Trophoblast cell (in vitro differentiated cells and primary cell): ENCODE measurements at regions not wholly inside any gene's neighbourhood (a gene's known extent, or its start where the extent isn't known, plus 50 kb on each side); places are given as distances from the start of the nearest gene placed in this dataset.

Source experiments
- DNase-seq, 2 donors: peaks; one replicate each; pipeline ENCODE4 v3.0.0-alpha.2; 2016
- H2AFZ ChIP-seq: 2 replicates; pipeline ENCODE4 v1.6.1; 2013; ENCODE audit warnings: low read length, moderate library complexity, mild to moderate bottlenecking; ENCODE audit not compliant: insufficient read depth, poor library complexity
- H2AK5ac ChIP-seq: 2 replicates; pipeline ENCODE4 v1.6.1; 2013; ENCODE audit warnings: mild to moderate bottlenecking, low read length
- H2BK120ac ChIP-seq: 2 replicates; pipeline ENCODE4 v1.6.1; 2013; ENCODE audit warnings: low read length, mild to moderate bottlenecking, moderate library complexity; ENCODE audit not compliant: insufficient read depth, poor library complexity
- H2BK12ac ChIP-seq: 2 replicates; pipeline ENCODE4 v1.6.1; 2013; ENCODE audit warnings: mild to moderate bottlenecking, low read length, moderate library complexity
- H2BK5ac ChIP-seq: 2 replicates; pipeline ENCODE4 v1.6.1; 2013; ENCODE audit warnings: low read length, low read depth, moderate library complexity, mild to moderate bottlenecking; ENCODE audit not compliant: poor library complexity
- H3K14ac ChIP-seq: 2 replicates; pipeline ENCODE4 v1.6.1; 2013; ENCODE audit warnings: mild to moderate bottlenecking, low read length
- H3K18ac ChIP-seq: 2 replicates; pipeline ENCODE4 v1.6.1; 2013; ENCODE audit warnings: mild to moderate bottlenecking, low read length
- H3K23ac ChIP-seq: 2 replicates; pipeline ENCODE4 v1.6.1; 2013; ENCODE audit warnings: low read length
- H3K27ac ChIP-seq: 2 replicates; pipeline ENCODE4 v1.5.1; 2013; ENCODE audit warnings: low read depth, mild to moderate bottlenecking, inconsistent platforms, low read length, moderate library complexity
- H3K27me3 ChIP-seq: 2 replicates; pipeline ENCODE4 v1.6.1; 2013; ENCODE audit warnings: inconsistent platforms, mild to moderate bottlenecking, low read length, moderate library complexity; ENCODE audit not compliant: insufficient read depth
- H3K36me3 ChIP-seq, 2 experiments: 1 replicate in 1 of 2; 2 replicates in 1 of 2; pipeline ENCODE4 v1.6.1; 2013; ENCODE audit warnings: low read length in 2 of 2, mild to moderate bottlenecking in 2 of 2, moderate library complexity in 1 of 2; ENCODE audit not compliant: insufficient read depth in 2 of 2, control insufficient read depth in 1 of 2
- H3K4ac ChIP-seq: 2 replicates; pipeline ENCODE4 v1.6.1; 2013; ENCODE audit warnings: low read depth, mild to moderate bottlenecking, low read length, moderate library complexity
- H3K4me1 ChIP-seq, 2 experiments: 1 replicate in 1 of 2; 2 replicates in 1 of 2; pipeline ENCODE4 v1.6.1; 2013; ENCODE audit warnings: low read length in 2 of 2, mild to moderate bottlenecking in 2 of 2, moderate library complexity in 1 of 2; ENCODE audit not compliant: insufficient read depth in 2 of 2, control insufficient read depth in 1 of 2
- H3K4me2 ChIP-seq: 2 replicates; pipeline ENCODE4 v1.6.1; 2013; ENCODE audit warnings: inconsistent platforms, mild to moderate bottlenecking, low read length, moderate library complexity
- H3K4me3 ChIP-seq: 2 replicates; pipeline ENCODE4 v1.5.1; 2013; ENCODE audit warnings: mild to moderate bottlenecking, low read depth, low read length, inconsistent platforms
- H3K79me1 ChIP-seq: one replicate; pipeline ENCODE4 v1.6.1; 2013; ENCODE audit warnings: low read length
- H3K79me2 ChIP-seq: 2 replicates; pipeline ENCODE4 v1.6.1; 2013; ENCODE audit warnings: low read length, mild to moderate bottlenecking; ENCODE audit not compliant: control insufficient read depth, insufficient read depth, poor library complexity
- H3K9ac ChIP-seq: 2 replicates; pipeline ENCODE4 v1.6.1; 2013; ENCODE audit warnings: mild to moderate bottlenecking, low read length
- H3K9me3 ChIP-seq: 2 replicates; pipeline ENCODE4 v1.6.1; 2013; ENCODE audit warnings: low read depth, mild to moderate bottlenecking, control low read depth, inconsistent platforms, low read length; ENCODE audit not compliant: insufficient read depth
- H4K12ac ChIP-seq: 2 replicates; pipeline ENCODE4 v1.6.1; 2013; ENCODE audit warnings: low read depth, mild to moderate bottlenecking, low read length, moderate library complexity
- H4K8ac ChIP-seq: 2 replicates; pipeline ENCODE4 v1.6.1; 2013; ENCODE audit warnings: low read depth, mild to moderate bottlenecking, low read length, moderate library complexity
- H4K91ac ChIP-seq: one replicate; pipeline ENCODE4 v1.6.1; 2013; ENCODE audit warnings: low read depth, mild to moderate bottlenecking, low read length, moderate library complexity
- WGBS: extraction: QIAGEN DNeasy Blood & Tissue Kit; methylation state at CpG from one replicate; pipeline ENCODE4 v1.1.7; 2013; ENCODE audit warnings: missing lambda C conversion rate; ENCODE audit not compliant: insufficient read length, insufficient coverage; ENCODE audit errors: extremely low coverage; 5-methylcytosine and 5-hydroxymethylcytosine counted together

DNA sequence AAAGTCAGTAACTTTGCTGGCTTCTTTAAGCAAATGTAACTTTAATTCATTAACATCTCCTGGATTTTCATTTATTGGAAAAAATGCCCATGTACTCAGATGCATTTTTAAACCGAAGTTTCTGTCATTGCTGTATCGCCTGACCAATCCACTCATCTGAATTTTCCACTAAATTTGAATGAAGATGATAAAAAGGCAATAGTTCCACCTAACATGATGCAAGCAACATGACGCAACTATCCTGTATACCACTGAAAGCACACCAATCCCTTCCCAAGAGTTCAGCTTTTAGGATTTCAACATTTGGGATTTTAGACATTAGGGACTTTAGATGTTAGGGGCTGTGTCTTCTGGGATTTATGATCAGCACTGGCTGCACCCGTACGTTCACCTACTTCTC is 215.6 kb downstream of the KIF4B start:
- no peak overlapping the region for H3K18ac ChIP-seq
- DNase-seq: no peak
- no CpG with 5 or more reads among the region's 5 CpGs for WGBS
- H3K23ac ChIP-seq: no peak overlapping the region
- no peak overlapping the region for H3K4ac ChIP-seq
- no peak overlapping the region for H2BK120ac ChIP-seq
- H4K8ac ChIP-seq: no peak overlapping the region
- no peaks in the 10 kb centered on the region for H3K9me3 ChIP-seq
- H3K9ac ChIP-seq: no peak overlapping the region
- H3K27me3 ChIP-seq: no peaks in the 10 kb centered on the region
- H2BK12ac ChIP-seq: no peak overlapping the region
- no peak overlapping the region for H4K91ac ChIP-seq
- no peak overlapping the region for H3K14ac ChIP-seq
- H3K79me2 ChIP-seq: no peaks in the 10 kb centered on the region
- H3K27ac ChIP-seq: no peak overlapping the region
- no peaks in the 10 kb centered on the region for H3K4me1 ChIP-seq
- no peak overlapping the region for H2AFZ ChIP-seq
- no peak overlapping the region for H2BK5ac ChIP-seq
- no peak overlapping the region for H3K4me2 ChIP-seq
- no peak overlapping the region for H2AK5ac ChIP-seq
- H3K36me3 ChIP-seq: no peaks in the 10 kb centered on the region
- no peaks in the 10 kb centered on the region for H3K79me1 ChIP-seq
- no peak overlapping the region for H4K12ac ChIP-seq
- H3K4me3 ChIP-seq: no peak overlapping the region

DNA sequence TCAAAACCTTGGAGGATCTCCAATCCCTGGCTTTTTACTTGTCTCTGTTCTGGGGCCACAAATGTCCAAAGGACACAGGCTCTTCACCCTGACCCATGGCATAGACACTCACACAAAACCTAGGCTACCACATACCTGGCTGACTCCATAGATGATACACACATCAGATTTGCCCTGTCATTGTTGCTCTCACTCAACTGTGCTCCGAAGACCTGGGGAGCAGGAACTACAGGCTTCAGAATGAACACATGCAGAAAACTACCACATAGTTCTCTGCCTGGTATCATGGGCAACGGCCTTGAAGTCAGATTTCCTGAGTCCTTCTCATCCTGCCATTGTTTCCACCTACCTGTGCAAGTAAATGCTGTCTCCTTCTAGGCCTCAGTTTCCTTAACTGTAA is 226.2 kb downstream of the KIF4B start:
- H3K4me3 ChIP-seq: no peak overlapping the region
- H3K79me1 ChIP-seq: no peaks in the 10 kb centered on the region
- H3K23ac ChIP-seq: no peak overlapping the region
- no peak overlapping the region for H3K4me2 ChIP-seq
- WGBS: no CpG with 5 or more reads among the region's 2 CpGs
- no peak overlapping the region for H3K4ac ChIP-seq
- no peak overlapping the region for H3K14ac ChIP-seq
- no peaks in the 10 kb centered on the region for H3K9me3 ChIP-seq
- no peak overlapping the region for H4K8ac ChIP-seq
- no peak overlapping the region for H2AK5ac ChIP-seq
- no peak overlapping the region for H3K18ac ChIP-seq
- no peak overlapping the region for H4K91ac ChIP-seq
- H2BK120ac ChIP-seq: no peak overlapping the region
- no peaks in the 10 kb centered on the region for H3K79me2 ChIP-seq
- H3K36me3 ChIP-seq: no peaks in the 10 kb centered on the region
- no peak overlapping the region for H2AFZ ChIP-seq
- H3K27me3 ChIP-seq: no peaks in the 10 kb centered on the region
- no peak overlapping the region for H3K27ac ChIP-seq
- no peak overlapping the region for H2BK12ac ChIP-seq
- H3K9ac ChIP-seq: no peak overlapping the region
- H4K12ac ChIP-seq: no peak overlapping the region
- H3K4me1 ChIP-seq: no peaks in the 10 kb centered on the region
- no peak for DNase-seq
- H2BK5ac ChIP-seq: no peak overlapping the region

GRCh38 chr5:155250596-155250995 is 237.0 kb downstream of the KIF4B start:
- Histone ChIP-seq H3K18ac (no peak overlapping the region), H2AK5ac (no peak overlapping the region), H3K4me3 (no peak overlapping the region), H3K4me2 (no peak overlapping the region), H3K27ac (no peak overlapping the region), H4K8ac (no peak overlapping the region), H4K91ac (no peak overlapping the region), H2AFZ (no peak overlapping the region), H3K27me3 (no peaks in the 10 kb centered on the region), H3K9ac (peak overlapping the region; percentile 65), H3K4me1 (no peaks in the 10 kb centered on the region), H3K23ac (no peak overlapping the region), H2BK12ac (no peak overlapping the region), H2BK5ac (no peak overlapping the region), H3K14ac (no peak overlapping the region), H3K9me3 (peaks cover 1% of the 10 kb centered on the region), H3K79me1 (no peaks in the 10 kb centered on the region), H3K4ac (no peak overlapping the region), H2BK120ac (no peak overlapping the region), H4K12ac (no peak overlapping the region), H3K36me3 (no peaks in the 10 kb centered on the region), H3K79me2 (no peaks in the 10 kb centered on the region)
- DNase-seq: no peak
- no CpG with 5 or more reads among the region's 5 CpGs for WGBS

- peaks cover 2% of the 10 kb centered on the region for H3K9me3 ChIP-seq
- H3K36me3 ChIP-seq: no peaks in the 10 kb centered on the region
- no peak overlapping the region for H2AFZ ChIP-seq
- H3K18ac ChIP-seq: no peak overlapping the region
- no peak overlapping the region for H4K12ac ChIP-seq
- no peak overlapping the region for H3K14ac ChIP-seq
- H3K79me1 ChIP-seq: no peaks in the 10 kb centered on the region
- H2BK120ac ChIP-seq: no peak overlapping the region
- no peak overlapping the region for H3K23ac ChIP-seq
- H2BK12ac ChIP-seq: no peak overlapping the region
- no peak overlapping the region for H3K4me2 ChIP-seq
- H3K9ac ChIP-seq: no peak overlapping the region
- no peak for DNase-seq
- H3K4me1 ChIP-seq: no peaks in the 10 kb centered on the region
- no peak overlapping the region for H3K27ac ChIP-seq
- no peaks in the 10 kb centered on the region for H3K79me2 ChIP-seq
- H4K8ac ChIP-seq: no peak overlapping the region
- no peak overlapping the region for H3K4me3 ChIP-seq
- H2AK5ac ChIP-seq: no peak overlapping the region
- no peak overlapping the region for H4K91ac ChIP-seq
- no peak overlapping the region for H2BK5ac ChIP-seq
- H3K27me3 ChIP-seq: no peaks in the 10 kb centered on the region
- H3K4ac ChIP-seq: no peak overlapping the region
Observed at GRCh38 chr5:155252025-155252424, 238.5 kb downstream of the KIF4B start.

DNA sequence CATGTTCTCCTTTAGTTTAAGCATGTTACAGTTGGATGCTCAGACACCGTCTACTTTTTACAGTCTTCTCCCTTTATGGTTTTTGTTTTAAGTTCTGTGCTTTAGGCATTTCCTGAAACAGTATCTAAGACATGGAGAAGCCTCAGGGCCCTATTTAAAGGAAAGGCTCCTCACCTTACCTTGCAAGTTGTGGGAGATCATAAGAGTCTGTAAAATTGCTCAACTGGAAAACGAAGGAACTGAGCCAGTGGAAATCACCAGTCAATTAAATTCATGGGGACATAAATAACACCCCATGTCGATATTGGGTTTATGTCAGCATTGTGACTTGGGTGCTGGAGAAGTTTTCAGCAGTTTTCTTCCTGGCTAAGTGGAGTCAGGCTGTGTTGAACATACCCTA is 239.2 kb downstream of the KIF4B start:
- Histone ChIP-seq H4K12ac (no peak overlapping the region), H3K14ac (no peak overlapping the region), H3K4me3 (no peak overlapping the region), H2AK5ac (no peak overlapping the region), H2AFZ (no peak overlapping the region), H3K4me1 (no peaks in the 10 kb centered on the region), H3K23ac (no peak overlapping the region), H3K9me3 (peaks cover 2% of the 10 kb centered on the region), H3K79me2 (no peaks in the 10 kb centered on the region), H3K9ac (no peak overlapping the region), H2BK12ac (no peak overlapping the region), H2BK5ac (no peak overlapping the region), H4K8ac (no peak overlapping the region), H3K4me2 (no peak overlapping the region), H3K27me3 (no peaks in the 10 kb centered on the region), H3K79me1 (no peaks in the 10 kb centered on the region), H3K4ac (no peak overlapping the region), H3K27ac (no peak overlapping the region), H2BK120ac (no peak overlapping the region), H3K36me3 (no peaks in the 10 kb centered on the region), H4K91ac (no peak overlapping the region), H3K18ac (no peak overlapping the region)
- DNase-seq: no peak
- no CpG with 5 or more reads among the region's 3 CpGs for WGBS
